Stimulated activated CD4-positive, alpha-beta T cell treated with anti-CD3 and anti-CD28 coated beads, TNF-alpha, amount 100 ng/mL, for 1 hour (primary cell): ENCODE measurements at regions not wholly inside any gene's neighbourhood (a gene's known extent, or its start where the extent isn't known, plus 50 kb on each side); places are given as distances from the start of the nearest gene placed in this dataset.
A peak's percentile ranks its signal among the peaks of the same experiment; 100 is the strongest.
"Not testable (repeated sequence)": the region's sequence is repeated elsewhere in the genome, so short reads cannot be mapped to it uniquely, and the experiment has no call there.

Source experiments
- DNase-seq, 3 donors: peaks; one replicate each; pipeline ENCODE4 v3.0.0-alpha.2; 2020; ENCODE audit warnings: low read depth in 3 of 3, low spot score in 1 of 3

DNA sequence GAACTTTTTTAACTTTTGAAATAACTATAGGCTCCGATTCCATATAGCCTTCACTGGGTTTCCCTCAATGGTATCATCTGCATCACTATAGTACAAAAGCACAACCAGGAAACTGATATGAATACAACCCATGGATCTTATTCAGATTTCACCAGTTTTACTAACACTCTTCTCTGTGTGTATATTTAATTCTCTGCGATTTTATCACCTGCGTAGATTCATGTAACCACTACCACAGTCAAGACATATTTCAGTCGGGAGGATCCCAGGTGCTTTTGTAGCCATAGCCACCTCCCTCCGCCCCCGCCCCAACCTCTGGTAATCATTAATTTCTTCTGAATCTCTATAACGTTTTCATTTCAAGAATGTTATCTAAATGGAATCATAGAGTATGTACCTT is 82.8 kb upstream of the C7orf33 start:
- no peak for DNase-seq

DNA sequence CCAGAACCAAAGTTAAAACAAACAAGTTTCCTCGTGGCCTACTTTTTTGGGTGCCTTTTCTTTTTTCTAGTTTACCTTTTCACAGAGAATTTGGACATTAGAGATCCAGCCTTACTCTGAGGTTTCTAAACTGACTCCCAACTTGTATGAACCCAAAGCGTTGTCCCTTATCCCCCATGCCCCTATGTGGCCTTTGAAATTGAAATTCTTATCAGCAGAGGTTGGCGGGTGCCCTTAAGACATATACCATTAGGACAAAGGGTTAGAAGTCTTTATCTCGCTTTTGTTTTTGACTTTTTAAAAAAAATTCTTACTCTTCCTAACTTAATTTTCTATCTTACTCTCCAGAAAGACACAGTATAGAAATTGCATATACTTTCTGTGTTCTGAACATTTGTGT is 76.3 kb upstream of the C7orf33 start:
- DNase-seq: no peak

- DNase-seq: no peak
Measured at GRCh38 chr7:148515237-148515636, 75.3 kb upstream of the C7orf33 start.

DNA sequence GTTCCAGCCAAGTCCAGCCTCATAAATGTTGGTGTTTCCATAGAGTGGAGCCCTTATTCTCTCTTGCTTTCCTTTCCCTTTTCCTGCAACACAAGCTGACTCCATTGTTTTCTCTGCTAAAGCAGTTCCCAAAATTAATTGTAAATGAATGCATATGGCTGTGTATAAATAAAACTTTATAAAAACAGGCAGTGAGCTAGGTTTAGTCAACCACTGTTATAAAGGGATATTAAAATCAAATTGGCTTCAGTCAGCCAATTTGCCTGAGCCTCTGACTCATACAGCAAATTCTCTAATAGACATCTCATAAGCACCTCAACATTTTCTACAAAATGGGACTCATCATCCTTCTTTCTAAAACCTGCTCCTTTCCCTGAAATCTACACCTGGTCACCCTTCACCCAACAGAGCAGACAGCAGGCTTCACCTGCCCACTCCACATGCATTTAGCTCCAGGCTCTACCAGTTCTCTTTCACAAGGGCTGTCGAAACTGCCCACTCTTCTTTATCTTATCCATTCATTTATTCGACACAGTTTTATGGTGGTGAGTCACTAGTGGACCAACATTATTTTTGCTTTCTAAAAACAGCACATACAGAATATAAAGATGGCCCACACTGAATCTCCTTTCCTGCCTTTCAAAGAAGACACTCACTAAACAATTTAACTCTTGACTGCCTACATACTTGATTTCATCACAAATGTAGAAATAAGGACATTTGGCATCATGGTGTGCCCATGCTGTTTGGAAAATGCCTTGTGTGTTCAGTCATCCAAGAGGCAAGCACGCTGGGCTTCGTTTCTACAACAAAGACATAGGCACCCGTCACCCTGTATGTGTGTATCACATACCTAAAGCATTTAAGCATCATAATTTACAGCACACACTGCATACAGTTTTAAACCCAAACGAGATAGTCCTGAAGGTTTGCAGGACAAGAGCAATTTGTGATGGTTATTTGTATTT is 74.6 kb upstream of the C7orf33 start:
- no peak for DNase-seq

- not testable (repeated sequence) for DNase-seq
Measured at GRCh38 chr7:148519386-148519785, 71.2 kb upstream of the C7orf33 start.

DNA sequence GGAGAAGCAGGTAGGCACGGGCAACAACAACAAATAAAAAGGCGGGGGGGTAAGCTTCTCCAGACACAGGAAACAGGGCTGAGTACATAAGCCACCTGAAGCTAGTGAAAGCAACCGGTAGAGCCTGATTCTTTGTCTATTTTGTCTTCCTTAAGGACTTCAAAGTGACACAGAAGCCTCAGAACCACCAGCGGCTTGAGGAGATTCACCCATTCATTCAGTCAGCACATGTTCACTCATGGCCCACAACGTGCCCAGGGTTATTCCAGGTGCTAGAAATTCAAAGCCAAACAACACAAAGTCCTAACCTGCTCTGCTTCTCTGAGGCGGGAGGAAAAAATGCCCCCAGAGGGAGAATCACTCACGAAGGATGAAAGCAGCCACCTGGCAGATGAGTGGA is 69.3 kb upstream of the C7orf33 start:
- DNase-seq: no peak

DNA sequence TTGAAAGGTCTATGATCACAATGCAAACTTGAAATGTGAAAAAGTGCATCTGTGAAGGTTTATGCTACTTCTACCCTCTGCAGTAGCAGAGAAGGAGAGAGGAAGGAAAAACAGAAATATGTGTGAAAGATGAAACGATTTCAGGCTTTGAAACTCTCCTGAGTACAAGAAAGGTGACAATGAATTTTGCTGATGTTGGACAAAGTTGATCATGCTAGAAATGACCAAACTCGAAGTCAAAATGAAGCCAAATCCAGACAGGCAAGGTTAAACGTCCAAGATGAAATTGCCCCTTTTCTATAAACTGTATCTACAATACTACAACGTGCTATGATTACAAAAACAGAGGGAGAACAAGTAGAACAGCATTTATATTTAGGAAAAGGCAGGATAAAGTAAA is 67.0 kb upstream of the C7orf33 start:
- no peak for DNase-seq

GRCh38 chr7:148524479-148525224 is 65.9 kb upstream of the C7orf33 start:
- DNase-seq: no peak

DNA sequence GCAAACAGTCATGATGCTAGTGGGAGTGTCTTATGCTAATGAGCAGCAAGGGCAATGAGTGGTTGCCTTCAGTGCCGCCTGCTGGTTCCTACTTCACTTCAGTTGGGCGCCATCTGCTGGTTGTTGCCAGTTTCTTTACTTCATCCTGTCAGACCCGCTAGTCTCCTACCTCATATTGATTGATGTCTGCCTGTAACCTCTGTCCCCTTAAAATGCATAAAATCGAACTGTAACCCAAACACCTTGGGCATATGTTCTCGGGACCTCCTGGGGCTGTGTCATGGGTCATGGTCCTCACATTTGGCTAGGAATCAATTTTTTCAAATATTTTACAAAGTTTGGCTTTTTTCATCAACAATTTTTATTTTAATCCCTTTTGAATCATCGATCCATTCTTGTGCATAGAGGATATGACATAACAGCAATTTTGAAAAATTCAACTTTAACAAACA is 62.8 kb upstream of the C7orf33 start:
- peak; percentile 47 to 71 (median 48) for DNase-seq

- no peak for DNase-seq
Measured at GRCh38 chr7:148535217-148535616, 55.3 kb upstream of the C7orf33 start.

- DNase-seq: no peak
Measured at GRCh38 chr7:148537435-148537834, 53.1 kb upstream of the C7orf33 start.

GRCh38 chr7:148540041-148540738 is 50.4 kb upstream of the C7orf33 start:
- DNase-seq: no peak
